C4-2B (cell line): ENCODE measurements at regions not wholly inside any gene's neighbourhood (a gene's known extent, or its start where the extent isn't known, plus 50 kb on each side); places are given as distances from the start of the nearest gene placed in this dataset.

Source experiments
- CTCF ChIP-seq: fragments of 450-650 bp; conservative IDR thresholded peaks from 2 replicates; pipeline ENCODE4 v1.5.1; 2017; ENCODE audit warnings: mild to moderate bottlenecking
- ZFX ChIP-seq: fragments of 450-650 bp; IDR thresholded peaks from 2 replicates; pipeline ENCODE4 v1.6.1; 2017

GRCh38 chr5:118043531-118043930 lies 944.8 kb downstream of the DTWD2 start:
- TF ChIP-seq CTCF (no peak), ZFX (no peak)
